GM23248 (cell line): ENCODE measurements at regions not wholly inside any gene's neighbourhood (a gene's known extent, or its start where the extent isn't known, plus 50 kb on each side); places are given as distances from the start of the nearest gene placed in this dataset.

ENCODE experiments used
- EZH2 ChIP-seq: fragments of 200-600 bp; sonication (generic); IDR thresholded peaks from 2 replicates; pipeline ENCODE4 v1.6.1; 2018; ENCODE audit warnings: antibody characterized with exemption, mild to moderate bottlenecking; ENCODE audit not compliant: insufficient read depth, poor library complexity, severe bottlenecking
- EZH2phosphoT487 ChIP-seq: fragments of 200-600 bp; sonication (generic); IDR thresholded peaks from 2 replicates; pipeline ENCODE4 v1.6.1; 2018; ENCODE audit warnings: antibody characterized with exemption, moderate library complexity, mild to moderate bottlenecking, low read depth; ENCODE audit not compliant: insufficient read depth

DNA sequence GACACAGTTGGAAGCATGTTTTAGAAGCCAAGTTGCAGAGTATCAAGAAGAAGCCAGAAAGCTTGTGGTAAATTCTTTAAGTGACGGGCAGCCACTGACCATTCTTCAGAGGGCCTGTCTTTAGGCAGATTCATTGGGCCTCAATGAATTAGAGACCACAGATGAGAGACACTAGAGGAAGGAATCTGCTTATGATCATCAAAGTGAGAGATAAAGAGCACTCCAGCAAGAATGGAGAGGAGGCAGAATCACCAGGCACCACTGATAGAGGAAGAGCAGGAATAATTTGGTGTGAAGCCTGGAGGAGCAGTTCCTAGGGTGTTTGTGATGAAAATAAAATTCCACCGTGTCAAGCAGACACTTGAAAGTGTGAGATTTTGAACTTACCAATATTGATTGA is 365.9 kb upstream of the SLC30A5 start:
- TF ChIP-seq EZH2 (no peak), EZH2phosphoT487 (no peak)
